ENCODE measurements at regions not wholly inside any gene's neighbourhood (a gene's known extent, or its start where the extent isn't known, plus 50 kb on each side); places are given as distances from the start of the nearest gene placed in this dataset.
"Not testable (repeated sequence)": the region's sequence is repeated elsewhere in the genome, so short reads cannot be mapped to it uniquely, and the experiment has no call there.

- no peaks in the 10 kb centered on the region for H3K9me3 ChIP-seq (ENCODE audit: insufficient read depth, low read length)
- no peak overlapping the region for H2AFZ ChIP-seq (ENCODE audit: low read depth, low read length, severe bottlenecking)
- no peaks in the 10 kb centered on the region for H3K36me3 ChIP-seq (ENCODE audit: low read length)
- H3K9ac ChIP-seq (ENCODE audit: low read length): no peak overlapping the region
- no peak overlapping the region for H3K4me2 ChIP-seq (ENCODE audit: low read depth, low read length, poor library complexity, severe bottlenecking)
- TF ChIP-seq CTCF (IDR thresholded peaks at IDR 0.05; ENCODE audit: insufficient read depth, low read length, poor library complexity, severe bottlenecking) (no peak), EZH2phosphoT487 (conservative IDR thresholded peaks at IDR 0.05; ENCODE audit: low read length) (no peak)
- H3F3A ChIP-seq (ENCODE audit: insufficient read depth): no peaks in the 10 kb centered on the region
- no peaks in the 10 kb centered on the region for H3K9me2 ChIP-seq (replicated peaks; ENCODE audit: insufficient read depth, low read length)
- H3K4me3 ChIP-seq (ENCODE audit: insufficient read depth, low read length, poor library complexity, severe bottlenecking): no peak overlapping the region
- H4K20me1 ChIP-seq (ENCODE audit: low read depth, low read length): no peaks in the 10 kb centered on the region
- no peak overlapping the region for H3K27ac ChIP-seq (ENCODE audit: low read depth, low read length)
- H3K27me3 ChIP-seq (ENCODE audit: low read length): no peaks in the 10 kb centered on the region
- no peaks in the 10 kb centered on the region for H3K79me2 ChIP-seq (ENCODE audit: insufficient read depth, low read length)
These were observed 263.2 kb downstream of the CDH7 start for GRCh38 chr18:66013969-66014368.

- no peaks in the 10 kb centered on the region for H3F3A ChIP-seq (ENCODE audit: insufficient read depth)
- no peak for TF ChIP-seq CTCF (IDR thresholded peaks at IDR 0.05; ENCODE audit: insufficient read depth, low read length, poor library complexity, severe bottlenecking)
- no peak for TF ChIP-seq EZH2phosphoT487 (conservative IDR thresholded peaks at IDR 0.05; ENCODE audit: low read length)
These were observed 261.1 kb downstream of the CDH7 start for GRCh38 chr18:66011916-66012315.

GRCh38 chr18:66005831-66006588 is 255.2 kb downstream of the CDH7 start:
- H3K9me3 ChIP-seq (ENCODE audit: insufficient read depth, low read length): no peaks in the 10 kb centered on the region
- no peaks in the 10 kb centered on the region for H3K79me2 ChIP-seq (ENCODE audit: insufficient read depth, low read length)
- H3F3A ChIP-seq (ENCODE audit: insufficient read depth): no peaks in the 10 kb centered on the region
- no peak overlapping the region for H3K27ac ChIP-seq (ENCODE audit: low read depth, low read length)
- no peak overlapping the region for H3K4me2 ChIP-seq (ENCODE audit: low read depth, low read length, poor library complexity, severe bottlenecking)
- H3K9me2 ChIP-seq (replicated peaks; ENCODE audit: insufficient read depth, low read length): no peaks in the 10 kb centered on the region
- no peaks in the 10 kb centered on the region for H4K20me1 ChIP-seq (ENCODE audit: low read depth, low read length)
- no peaks in the 10 kb centered on the region for H3K27me3 ChIP-seq (ENCODE audit: low read length)
- TF ChIP-seq EZH2phosphoT487 (conservative IDR thresholded peaks at IDR 0.05; ENCODE audit: low read length): no peak
- TF ChIP-seq CTCF (IDR thresholded peaks at IDR 0.05; ENCODE audit: insufficient read depth, low read length, poor library complexity, severe bottlenecking): no peak
- H2AFZ ChIP-seq (ENCODE audit: low read depth, low read length, severe bottlenecking): no peak overlapping the region
- no peak overlapping the region for H3K9ac ChIP-seq (ENCODE audit: low read length)
- no peak overlapping the region for H3K4me3 ChIP-seq (ENCODE audit: insufficient read depth, low read length, poor library complexity, severe bottlenecking)
- no peaks in the 10 kb centered on the region for H3K36me3 ChIP-seq (ENCODE audit: low read length)

More at GRCh38 chr18:66011916-66012315, 261.1 kb downstream of the CDH7 start:
- Histone ChIP-seq H3K36me3 (ENCODE audit: low read length) (no peaks in the 10 kb centered on the region), H3K9ac (ENCODE audit: low read length) (no peak overlapping the region), H3K27ac (ENCODE audit: low read depth, low read length) (no peak overlapping the region), H2AFZ (ENCODE audit: low read depth, low read length, severe bottlenecking) (no peak overlapping the region), H3K4me3 (ENCODE audit: insufficient read depth, low read length, poor library complexity, severe bottlenecking) (no peak overlapping the region), H3K27me3 (ENCODE audit: low read length) (no peaks in the 10 kb centered on the region), H3K9me2 (replicated peaks; ENCODE audit: insufficient read depth, low read length) (no peaks in the 10 kb centered on the region), H3K4me2 (ENCODE audit: low read depth, low read length, poor library complexity, severe bottlenecking) (no peak overlapping the region), H3K79me2 (ENCODE audit: insufficient read depth, low read length) (no peaks in the 10 kb centered on the region), H4K20me1 (ENCODE audit: low read depth, low read length) (no peaks in the 10 kb centered on the region), H3K9me3 (ENCODE audit: insufficient read depth, low read length) (no peaks in the 10 kb centered on the region)

- not testable (repeated sequence) for H3K4me3 ChIP-seq (ENCODE audit: insufficient read depth, low read length, poor library complexity, severe bottlenecking); H3F3A ChIP-seq (ENCODE audit: insufficient read depth); H3K27me3 ChIP-seq (ENCODE audit: low read length); H3K4me2 ChIP-seq (ENCODE audit: low read depth, low read length, poor library complexity, severe bottlenecking); H3K27ac ChIP-seq (ENCODE audit: low read depth, low read length); H2AFZ ChIP-seq (ENCODE audit: low read depth, low read length, severe bottlenecking); H3K79me2 ChIP-seq (ENCODE audit: insufficient read depth, low read length); H3K9me2 ChIP-seq (replicated peaks; ENCODE audit: insufficient read depth, low read length); H3K36me3 ChIP-seq (ENCODE audit: low read length); H3K9ac ChIP-seq (ENCODE audit: low read length); H3K9me3 ChIP-seq (ENCODE audit: insufficient read depth, low read length); H4K20me1 ChIP-seq (ENCODE audit: low read depth, low read length)
These were observed 248.3 kb downstream of the CDH7 start for GRCh38 chr18:65998971-65999700.
